Endothelial cell (in vitro differentiated cells): ENCODE measurements at regions not wholly inside any gene's neighbourhood (a gene's known extent, or its start where the extent isn't known, plus 50 kb on each side); places are given as distances from the start of the nearest gene placed in this dataset.

Experiments
- DNase-seq: peaks from one replicate; pipeline ENCODE4 v3.0.0; 2021; ENCODE audit warnings: low spot score
- H3K27ac Mint-ChIP-seq: one replicate; pipeline ENCODE4 v1.8.0; 2021; ENCODE audit warnings: mixed read lengths, inconsistent platforms; ENCODE audit not compliant: unreplicated experiment
- H3K27me3 Mint-ChIP-seq: one replicate; pipeline ENCODE4 v1.8.0; 2021; ENCODE audit warnings: mild to moderate bottlenecking, moderate library complexity, mixed read lengths, inconsistent platforms; ENCODE audit not compliant: unreplicated experiment
- H3K36me3 Mint-ChIP-seq: one replicate; pipeline ENCODE4 v1.8.0; 2021; ENCODE audit warnings: mild to moderate bottlenecking, low read depth, mixed read lengths, inconsistent platforms; ENCODE audit not compliant: unreplicated experiment
- H3K4me1 Mint-ChIP-seq: one replicate; pipeline ENCODE4 v1.8.0; 2021; ENCODE audit warnings: mild to moderate bottlenecking, mixed read lengths, inconsistent platforms; ENCODE audit not compliant: unreplicated experiment
- H3K4me3 Mint-ChIP-seq: one replicate; pipeline ENCODE4 v1.8.0; 2021; ENCODE audit warnings: mild to moderate bottlenecking, mixed read lengths, inconsistent platforms; ENCODE audit not compliant: unreplicated experiment
- H3K9me3 Mint-ChIP-seq: one replicate; pipeline ENCODE4 v1.8.0; 2021; ENCODE audit warnings: mixed read lengths, inconsistent platforms; ENCODE audit not compliant: unreplicated experiment
- TF ChIP-seq, protein P1 (sequence below): fragments of 200-600 bp; sonication (generic); IDR thresholded peaks from one replicate; pipeline ENCODE4 v1.5.0; 2021; ENCODE audit warnings: antibody characterized with exemption; ENCODE audit not compliant: unreplicated experiment

- TF ChIP-seq, protein P1, sequence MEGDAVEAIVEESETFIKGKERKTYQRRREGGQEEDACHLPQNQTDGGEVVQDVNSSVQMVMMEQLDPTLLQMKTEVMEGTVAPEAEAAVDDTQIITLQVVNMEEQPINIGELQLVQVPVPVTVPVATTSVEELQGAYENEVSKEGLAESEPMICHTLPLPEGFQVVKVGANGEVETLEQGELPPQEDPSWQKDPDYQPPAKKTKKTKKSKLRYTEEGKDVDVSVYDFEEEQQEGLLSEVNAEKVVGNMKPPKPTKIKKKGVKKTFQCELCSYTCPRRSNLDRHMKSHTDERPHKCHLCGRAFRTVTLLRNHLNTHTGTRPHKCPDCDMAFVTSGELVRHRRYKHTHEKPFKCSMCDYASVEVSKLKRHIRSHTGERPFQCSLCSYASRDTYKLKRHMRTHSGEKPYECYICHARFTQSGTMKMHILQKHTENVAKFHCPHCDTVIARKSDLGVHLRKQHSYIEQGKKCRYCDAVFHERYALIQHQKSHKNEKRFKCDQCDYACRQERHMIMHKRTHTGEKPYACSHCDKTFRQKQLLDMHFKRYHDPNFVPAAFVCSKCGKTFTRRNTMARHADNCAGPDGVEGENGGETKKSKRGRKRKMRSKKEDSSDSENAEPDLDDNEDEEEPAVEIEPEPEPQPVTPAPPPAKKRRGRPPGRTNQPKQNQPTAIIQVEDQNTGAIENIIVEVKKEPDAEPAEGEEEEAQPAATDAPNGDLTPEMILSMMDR, result no peak
- Mint-ChIP-seq H3K4me1 (no peaks in the 10 kb centered on the region), H3K36me3 (peaks cover 16% of the 10 kb centered on the region)
Observed at GRCh38 chr10:131620904-131621303, 279.9 kb upstream of the PPP2R2D start.

DNA sequence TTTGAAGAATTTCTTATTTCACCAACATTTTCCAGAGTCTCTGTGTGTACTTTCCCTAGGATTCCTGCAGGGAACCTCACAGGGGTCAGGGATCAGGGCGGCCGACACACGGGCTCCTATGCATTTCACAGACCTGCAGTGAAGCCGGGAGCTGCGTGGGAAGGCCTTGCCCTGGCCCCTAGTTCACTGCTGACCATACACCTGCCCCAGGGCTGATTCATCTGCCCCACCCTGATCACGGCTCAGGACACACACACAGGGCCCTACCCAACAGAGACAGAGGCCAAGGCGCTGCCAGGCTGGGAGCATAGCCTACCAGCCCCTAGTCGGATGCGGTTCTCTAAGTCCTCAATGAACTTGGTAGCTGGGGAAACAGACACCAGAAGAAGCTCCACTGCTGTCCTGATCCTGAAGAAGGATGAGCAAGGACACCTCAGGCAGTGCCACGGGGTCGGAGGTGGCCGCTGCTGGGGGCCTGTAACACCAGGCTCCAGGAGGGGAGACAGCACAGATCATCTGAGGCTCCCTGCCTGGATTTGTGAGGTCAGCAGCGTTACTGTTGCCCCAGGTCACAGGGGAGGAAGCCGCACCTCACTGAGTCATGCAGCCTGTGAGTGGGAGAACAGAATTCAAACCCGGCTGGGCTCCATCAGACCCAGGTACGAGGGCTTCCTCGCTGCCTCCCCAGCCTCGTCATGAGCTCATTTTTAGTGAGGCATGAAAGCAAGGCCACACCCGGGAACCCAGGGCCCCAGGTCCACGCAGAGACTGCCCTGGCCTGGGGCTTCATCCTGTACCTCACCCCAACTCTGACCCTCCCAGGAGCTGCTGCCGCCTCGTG lies 278.8 kb upstream of the PPP2R2D start:
- Mint-ChIP-seq H3K27me3 (peaks cover 17% of the 10 kb centered on the region), H3K4me3 (no peak overlapping the region), H3K4me1 (no peaks in the 10 kb centered on the region), H3K27ac (no peak overlapping the region), H3K9me3 (peaks cover 23% of the 10 kb centered on the region), H3K36me3 (peaks cover 19% of the 10 kb centered on the region)
- no peak for DNase-seq
- TF ChIP-seq, protein P1, result no peak

More at GRCh38 chr10:131620904-131621303, 279.9 kb upstream of the PPP2R2D start:
- H3K4me3 Mint-ChIP-seq, result no peak overlapping the region
- H3K9me3 Mint-ChIP-seq, result peaks cover 17% of the 10 kb centered on the region
- no peak for DNase-seq
- H3K27me3 Mint-ChIP-seq, result peaks cover 13% of the 10 kb centered on the region
- no peak overlapping the region for H3K27ac Mint-ChIP-seq

GRCh38 chr10:131625041-131625440 lies 275.8 kb upstream of the PPP2R2D start:
- no peak overlapping the region for H3K4me3 Mint-ChIP-seq
- no peaks in the 10 kb centered on the region for H3K4me1 Mint-ChIP-seq
- TF ChIP-seq, protein P1, result no peak
- peaks cover 17% of the 10 kb centered on the region for H3K27me3 Mint-ChIP-seq
- no peak for DNase-seq
- no peak overlapping the region for H3K27ac Mint-ChIP-seq
- peaks cover 29% of the 10 kb centered on the region for H3K9me3 Mint-ChIP-seq
- H3K36me3 Mint-ChIP-seq, result peaks cover 16% of the 10 kb centered on the region

GRCh38 chr10:131626274-131626673 lies 274.5 kb upstream of the PPP2R2D start:
- no peak overlapping the region for H3K27ac Mint-ChIP-seq
- H3K27me3 Mint-ChIP-seq, result peaks cover 15% of the 10 kb centered on the region
- H3K9me3 Mint-ChIP-seq, result peaks cover 26% of the 10 kb centered on the region
- DNase-seq, result no peak
- H3K4me3 Mint-ChIP-seq, result no peak overlapping the region
- TF ChIP-seq, protein P1, result no peak
- H3K4me1 Mint-ChIP-seq, result no peaks in the 10 kb centered on the region
- peaks cover 14% of the 10 kb centered on the region for H3K36me3 Mint-ChIP-seq
